Upper lobe of right lung (tissue), 1 donor: ENCODE measurements at regions not wholly inside any gene's neighbourhood (a gene's known extent, or its start where the extent isn't known, plus 50 kb on each side); places are given as distances from the start of the nearest gene placed in this dataset.
A peak's percentile ranks its signal among the peaks of the same experiment; 100 is the strongest.

Experiments
- ATAC-seq: fragments of 200-7000 bp; cut with Tn5 transposase; one replicate; pipeline ENCODE4 v1.9.1; 2020; ENCODE audit warnings: mild to moderate bottlenecking, moderate library complexity
- DNase-seq: peaks from one replicate; pipeline ENCODE4 v3.0.0-alpha.2; 2020
- H3K27ac ChIP-seq: fragments of 200-600 bp; one replicate; pipeline ENCODE4 v1.8.0; 2022
- H3K27me3 ChIP-seq: fragments of 200-600 bp; one replicate; pipeline ENCODE4 v1.8.0; 2022; ENCODE audit warnings: mild to moderate bottlenecking
- H3K36me3 ChIP-seq: fragments of 200-600 bp; one replicate; pipeline ENCODE4 v1.8.0; 2022
- H3K4me1 ChIP-seq: fragments of 200-600 bp; one replicate; pipeline ENCODE4 v1.8.0; 2022
- H3K4me3 ChIP-seq: fragments of 200-600 bp; one replicate; pipeline ENCODE4 v1.8.0; 2022; ENCODE audit warnings: mild to moderate bottlenecking
- H3K9me3 ChIP-seq: fragments of 200-600 bp; one replicate; pipeline ENCODE4 v1.8.0; 2022
- intact Hi-C: fragments of 100-400 bp; cut with DNase I; formaldehyde crosslinking; loops from one replicate; pipeline ENCODE4 v1.11.0; 2022
- TF ChIP-seq, protein P1 (sequence below): fragments of 200-600 bp; IDR thresholded peaks from one replicate; pipeline ENCODE4 v1.8.0; 2022; ENCODE audit warnings: antibody characterized with exemption
- donor health status: DM: no; HTN: yes; CAD: no; lungs with severe emphysema.

- no peak for ATAC-seq
- DNase-seq, result no peak
- Histone ChIP-seq H3K27ac (no peak overlapping the region), H3K4me1 (peaks cover 5% of the 10 kb centered on the region), H3K4me3 (no peak overlapping the region), H3K36me3 (no peaks in the 10 kb centered on the region), H3K27me3 (no peaks in the 10 kb centered on the region), H3K9me3 (no peaks in the 10 kb centered on the region)
- intact Hi-C loops, result no loop called here
- TF ChIP-seq, protein P1, sequence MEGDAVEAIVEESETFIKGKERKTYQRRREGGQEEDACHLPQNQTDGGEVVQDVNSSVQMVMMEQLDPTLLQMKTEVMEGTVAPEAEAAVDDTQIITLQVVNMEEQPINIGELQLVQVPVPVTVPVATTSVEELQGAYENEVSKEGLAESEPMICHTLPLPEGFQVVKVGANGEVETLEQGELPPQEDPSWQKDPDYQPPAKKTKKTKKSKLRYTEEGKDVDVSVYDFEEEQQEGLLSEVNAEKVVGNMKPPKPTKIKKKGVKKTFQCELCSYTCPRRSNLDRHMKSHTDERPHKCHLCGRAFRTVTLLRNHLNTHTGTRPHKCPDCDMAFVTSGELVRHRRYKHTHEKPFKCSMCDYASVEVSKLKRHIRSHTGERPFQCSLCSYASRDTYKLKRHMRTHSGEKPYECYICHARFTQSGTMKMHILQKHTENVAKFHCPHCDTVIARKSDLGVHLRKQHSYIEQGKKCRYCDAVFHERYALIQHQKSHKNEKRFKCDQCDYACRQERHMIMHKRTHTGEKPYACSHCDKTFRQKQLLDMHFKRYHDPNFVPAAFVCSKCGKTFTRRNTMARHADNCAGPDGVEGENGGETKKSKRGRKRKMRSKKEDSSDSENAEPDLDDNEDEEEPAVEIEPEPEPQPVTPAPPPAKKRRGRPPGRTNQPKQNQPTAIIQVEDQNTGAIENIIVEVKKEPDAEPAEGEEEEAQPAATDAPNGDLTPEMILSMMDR, result no peak
Measured at GRCh38 chr4:24734511-24734910, 60.9 kb upstream of the SOD3 start.

DNA sequence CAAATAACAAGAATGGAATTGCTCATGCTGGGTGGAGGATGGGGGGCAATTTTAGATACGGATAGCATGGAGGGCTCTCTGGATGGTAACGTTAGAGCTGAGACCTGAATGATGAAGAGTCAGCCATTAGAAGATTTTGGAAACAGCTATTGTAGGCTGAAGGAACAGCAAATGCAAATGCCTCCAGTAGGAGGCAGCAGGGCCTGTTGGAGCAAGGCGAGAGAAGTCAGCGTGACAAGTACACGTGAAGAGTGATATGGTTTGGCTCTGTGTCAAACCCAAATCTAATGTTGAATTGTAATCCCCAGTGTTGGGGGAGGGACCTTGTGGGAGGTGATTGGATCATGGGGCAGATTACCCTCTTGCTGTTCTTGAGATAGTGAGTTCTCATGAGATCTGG is 59.3 kb upstream of the SOD3 start:
- DNase-seq, result no peak
- peak; percentile 75 for ATAC-seq
- intact Hi-C loops, result no loop called here
- H3K4me3 ChIP-seq, result no peak overlapping the region
- H3K27me3 ChIP-seq, result no peaks in the 10 kb centered on the region
- H3K36me3 ChIP-seq, result no peaks in the 10 kb centered on the region
- TF ChIP-seq, protein P1, result peak; percentile 39
- no peak overlapping the region for H3K27ac ChIP-seq
- no peaks in the 10 kb centered on the region for H3K4me1 ChIP-seq
- no peaks in the 10 kb centered on the region for H3K9me3 ChIP-seq

- intact Hi-C loops, result no loop called here
- Histone ChIP-seq H3K27me3 (no peaks in the 10 kb centered on the region), H3K36me3 (no peaks in the 10 kb centered on the region), H3K27ac (no peak overlapping the region), H3K9me3 (no peaks in the 10 kb centered on the region), H3K4me1 (no peaks in the 10 kb centered on the region), H3K4me3 (no peak overlapping the region)
- TF ChIP-seq, protein P1, result no peak
- DNase-seq, result no peak
- ATAC-seq, result no peak
Measured at GRCh38 chr4:24741910-24742309, 53.5 kb upstream of the SOD3 start.

DNA sequence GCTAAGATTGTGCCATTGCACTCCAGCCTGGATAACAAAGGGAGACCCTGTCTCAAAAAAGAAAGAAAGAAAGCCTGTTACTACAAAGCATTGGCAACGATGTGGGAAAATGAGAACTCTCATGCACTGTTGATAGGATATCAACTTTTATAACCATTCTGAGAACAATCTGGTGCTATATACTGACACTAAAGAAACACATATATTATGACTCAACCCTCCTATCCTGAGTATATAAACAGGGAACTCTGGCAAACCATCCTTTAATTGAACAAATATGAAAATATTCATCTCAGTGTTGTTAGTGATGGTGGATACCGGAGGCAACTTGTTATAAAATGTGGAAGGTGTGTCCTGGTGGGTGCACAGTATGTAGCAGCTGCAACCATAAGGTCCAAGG is 53.0 kb upstream of the SOD3 start:
- DNase-seq (no peak), ATAC-seq (no peak)
- no peaks in the 10 kb centered on the region for H3K9me3 ChIP-seq
- H3K36me3 ChIP-seq, result no peaks in the 10 kb centered on the region
- intact Hi-C loops, result no loop called here
- H3K4me3 ChIP-seq, result no peak overlapping the region
- no peaks in the 10 kb centered on the region for H3K4me1 ChIP-seq
- H3K27me3 ChIP-seq, result no peaks in the 10 kb centered on the region
- TF ChIP-seq, protein P1, result no peak
- H3K27ac ChIP-seq, result no peak overlapping the region

- H3K36me3 ChIP-seq, result no peaks in the 10 kb centered on the region
- no peak overlapping the region for H3K27ac ChIP-seq
- TF ChIP-seq, protein P1, result no peak
- no peaks in the 10 kb centered on the region for H3K27me3 ChIP-seq
- ATAC-seq (no peak), DNase-seq (no peak)
- intact Hi-C loops, result no loop called here
- H3K4me3 ChIP-seq, result no peak overlapping the region
- H3K9me3 ChIP-seq, result no peaks in the 10 kb centered on the region
- H3K4me1 ChIP-seq, result no peaks in the 10 kb centered on the region
Measured at GRCh38 chr4:24742773-24743172, 52.6 kb upstream of the SOD3 start.

DNA sequence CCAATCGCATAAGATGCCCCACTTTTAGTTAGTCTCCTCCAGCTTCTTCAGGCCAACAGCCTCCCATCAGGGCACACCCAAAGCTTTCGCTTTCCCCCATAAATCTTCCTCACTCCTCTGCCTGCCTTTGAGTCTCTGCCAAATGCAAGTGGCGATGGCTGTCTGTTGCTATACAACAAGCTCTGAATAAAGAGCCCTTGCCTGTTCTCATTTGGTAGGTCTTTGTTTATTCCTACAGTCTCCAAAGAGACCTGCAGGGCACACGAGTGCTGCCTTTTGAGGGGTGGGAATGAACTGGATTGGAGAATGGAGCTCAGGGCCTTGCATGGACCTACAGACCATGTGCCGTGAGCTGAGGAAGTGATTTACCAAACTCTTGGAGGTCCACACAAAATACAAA is 52.2 kb upstream of the SOD3 start:
- Histone ChIP-seq H3K27ac (no peak overlapping the region), H3K27me3 (no peaks in the 10 kb centered on the region), H3K36me3 (no peaks in the 10 kb centered on the region), H3K4me3 (no peak overlapping the region), H3K4me1 (no peaks in the 10 kb centered on the region), H3K9me3 (no peaks in the 10 kb centered on the region)
- intact Hi-C loops, result no loop called here
- no peak for ATAC-seq
- TF ChIP-seq, protein P1, result no peak
- no peak for DNase-seq
